Medulla oblongata (tissue), 1 donor: ENCODE measurements at regions not wholly inside any gene's neighbourhood (a gene's known extent, or its start where the extent isn't known, plus 50 kb on each side); places are given as distances from the start of the nearest gene placed in this dataset.

Source experiments
- DNase-seq: peaks from one replicate; pipeline ENCODE4 v3.0.0-alpha.2; 2015; ENCODE audit errors: extremely low spot score

GRCh38 chr22:48683640-48684039 lies 1144.0 kb downstream of the BRD1 start:
- DNase-seq, result no peak

GRCh38 chr22:48682504-48682903 lies 1145.2 kb downstream of the BRD1 start:
- no peak for DNase-seq

DNA sequence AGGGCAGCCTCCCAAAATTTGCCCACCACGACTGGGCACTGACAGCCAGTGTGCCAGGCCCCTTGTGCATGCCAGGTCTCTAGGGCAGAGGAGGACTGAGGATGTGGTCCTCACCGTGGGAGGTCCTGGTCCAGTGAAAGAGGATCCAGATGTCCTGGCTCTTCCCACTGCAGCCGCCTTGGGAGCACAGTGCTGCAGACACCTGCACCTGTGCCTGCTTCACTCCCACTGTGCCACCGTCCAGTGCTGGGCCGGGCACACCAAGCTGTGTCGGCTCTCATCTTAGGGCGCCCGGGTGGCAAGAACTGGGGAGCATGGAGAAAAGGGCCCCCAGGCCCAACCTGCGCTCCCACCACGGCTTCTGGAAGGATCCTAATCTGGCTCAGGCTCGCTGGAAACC lies 1147.1 kb downstream of the BRD1 start:
- no peak for DNase-seq

- no peak for DNase-seq
Measured at GRCh38 chr22:48679656-48680555, 1147.8 kb downstream of the BRD1 start.

GRCh38 chr22:48678171-48679135 lies 1149.2 kb downstream of the BRD1 start:
- DNase-seq, result no peak

- DNase-seq, result no peak
Measured at GRCh38 chr22:48677621-48678020, 1150.1 kb downstream of the BRD1 start.

DNA sequence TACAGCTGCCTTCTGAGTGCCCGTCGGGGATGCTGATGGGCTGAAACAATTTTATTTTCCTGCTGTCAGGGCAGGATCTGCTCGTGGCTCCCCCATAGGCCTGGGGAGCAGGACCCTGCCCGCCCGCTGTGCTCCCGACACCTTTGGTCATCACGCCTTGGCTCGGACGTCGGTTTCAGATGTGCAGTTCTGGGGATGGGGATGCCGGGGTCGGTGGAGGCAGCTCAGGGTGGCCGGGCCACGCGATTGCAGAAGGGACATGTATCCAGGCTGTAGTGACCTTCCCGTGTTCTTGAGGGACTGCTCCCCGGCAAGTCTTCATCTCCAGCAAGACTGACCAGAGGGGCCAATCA lies 1150.5 kb downstream of the BRD1 start:
- no peak for DNase-seq

DNA sequence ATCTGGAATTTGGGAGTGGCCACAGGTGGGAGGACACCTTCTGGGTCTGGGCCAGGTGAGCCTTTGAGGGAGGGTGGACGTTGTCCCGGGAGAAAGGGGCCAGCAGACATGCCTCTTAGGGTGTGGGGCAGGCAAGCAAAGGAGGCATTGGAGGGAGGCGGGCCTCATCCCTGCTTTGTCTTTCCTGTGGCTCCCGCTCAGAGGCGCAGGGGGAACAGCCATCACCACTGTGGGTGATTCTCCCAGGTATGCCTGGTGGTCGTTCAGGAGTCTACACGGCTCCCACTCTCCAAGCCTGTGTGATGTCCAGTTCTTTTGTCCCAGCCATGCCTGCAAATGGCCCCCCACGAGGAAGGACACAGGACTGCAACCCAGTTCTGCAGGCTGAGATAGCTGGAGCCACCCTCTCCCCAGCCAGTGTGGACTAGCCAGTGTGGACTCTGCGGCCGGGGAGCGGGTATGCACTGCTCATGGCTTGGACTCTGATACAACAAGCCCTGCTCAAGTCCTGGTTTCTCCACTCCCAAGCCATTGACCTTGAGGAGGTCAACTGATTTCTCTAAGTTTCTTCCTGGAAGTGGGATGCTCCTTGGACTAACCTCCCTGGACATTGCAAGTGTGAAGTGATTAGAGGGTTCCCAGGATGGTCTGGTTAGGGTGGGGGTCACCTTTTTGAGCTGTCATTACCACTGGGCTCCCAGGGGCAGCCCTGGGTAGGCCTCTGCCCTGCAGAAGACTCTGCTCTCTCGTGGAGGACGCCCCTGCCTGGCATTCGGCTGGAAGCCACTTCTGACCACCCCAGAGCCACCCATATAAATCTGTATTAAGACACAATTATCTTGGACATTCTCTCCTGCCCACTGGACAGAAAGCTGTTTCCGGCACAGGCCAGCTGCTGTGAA lies 1151.2 kb downstream of the BRD1 start:
- no peak for DNase-seq

DNA sequence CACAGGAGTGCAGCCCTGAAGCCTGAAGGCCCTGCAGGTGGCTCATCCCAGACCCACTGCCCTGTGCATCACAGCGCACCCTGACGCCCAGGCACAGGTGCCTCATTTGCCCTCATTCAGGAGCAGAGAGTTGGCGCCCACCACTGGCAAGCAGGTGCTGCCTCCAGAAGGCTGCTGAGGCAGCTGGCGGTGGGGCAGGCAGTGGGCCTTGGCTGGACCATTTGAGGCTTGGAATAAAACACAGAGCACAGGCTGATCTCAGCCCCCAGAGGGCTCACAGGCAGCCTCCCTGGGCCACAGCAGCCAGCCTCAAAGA lies 1151.9 kb downstream of the BRD1 start:
- DNase-seq, result no peak

- DNase-seq, result no peak
Measured at GRCh38 chr22:48675141-48675829, 1152.4 kb downstream of the BRD1 start.

GRCh38 chr22:48673806-48674500 lies 1153.7 kb downstream of the BRD1 start:
- no peak for DNase-seq

DNA sequence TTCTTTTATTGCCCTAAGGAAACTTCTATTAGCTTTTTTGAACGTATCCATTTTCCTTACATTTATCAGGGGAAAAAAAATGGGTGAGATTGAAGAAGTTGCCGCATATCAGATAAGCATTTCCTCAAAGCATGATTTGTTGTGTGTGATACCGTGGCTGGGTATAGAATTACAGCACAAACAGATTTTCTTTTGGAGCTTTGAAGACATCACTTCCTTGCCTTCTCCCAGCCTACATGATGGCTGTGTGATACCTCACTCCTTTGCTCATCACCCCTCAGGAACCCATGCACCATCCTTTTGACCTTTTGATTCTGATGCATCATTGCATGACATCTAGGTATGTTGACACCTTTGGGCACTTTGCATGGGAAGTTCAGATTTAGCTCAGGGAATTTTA lies 1155.3 kb downstream of the BRD1 start:
- DNase-seq, result no peak

DNA sequence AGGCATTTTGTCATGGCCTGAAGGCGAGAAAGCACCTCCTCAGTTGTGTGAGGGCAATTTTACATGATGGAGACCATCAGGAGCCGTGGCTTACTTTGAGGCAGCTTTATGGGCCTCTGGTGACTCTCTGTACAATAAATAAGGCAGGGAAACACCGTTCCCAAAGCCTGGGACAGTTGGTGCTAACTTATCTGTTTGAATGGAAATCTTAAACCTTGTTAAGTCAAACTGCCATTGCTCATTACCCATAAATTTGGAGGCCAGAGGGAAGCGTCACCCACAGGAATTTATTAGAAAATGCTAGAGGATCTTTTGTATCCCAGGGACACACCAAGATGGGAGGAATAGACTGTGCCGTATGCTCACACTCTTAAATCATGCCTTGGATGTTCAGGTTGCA lies 1156.9 kb downstream of the BRD1 start:
- no peak for DNase-seq

- no peak for DNase-seq
Measured at GRCh38 chr22:48669986-48670716, 1157.5 kb downstream of the BRD1 start.

DNA sequence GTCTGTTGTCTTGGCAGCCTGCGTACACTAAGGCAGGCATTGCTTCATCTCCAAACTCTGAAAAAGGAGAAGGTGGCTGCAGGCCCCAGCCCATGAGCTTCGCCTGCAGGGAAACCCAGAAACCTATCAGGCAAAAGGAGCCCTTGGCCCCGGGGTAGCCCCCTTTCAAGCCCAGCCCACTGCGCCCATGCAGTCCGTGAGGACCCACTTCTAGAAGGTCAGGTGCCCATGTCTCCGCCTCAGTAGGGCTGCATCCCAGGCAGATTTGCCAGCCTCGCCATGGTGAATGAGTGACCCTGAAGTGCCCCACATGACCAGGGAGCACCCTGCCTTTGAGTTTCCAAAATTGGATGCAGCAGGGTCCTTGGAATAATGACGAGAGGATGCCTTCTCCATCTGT lies 1158.4 kb downstream of the BRD1 start:
- DNase-seq, result no peak

DNA sequence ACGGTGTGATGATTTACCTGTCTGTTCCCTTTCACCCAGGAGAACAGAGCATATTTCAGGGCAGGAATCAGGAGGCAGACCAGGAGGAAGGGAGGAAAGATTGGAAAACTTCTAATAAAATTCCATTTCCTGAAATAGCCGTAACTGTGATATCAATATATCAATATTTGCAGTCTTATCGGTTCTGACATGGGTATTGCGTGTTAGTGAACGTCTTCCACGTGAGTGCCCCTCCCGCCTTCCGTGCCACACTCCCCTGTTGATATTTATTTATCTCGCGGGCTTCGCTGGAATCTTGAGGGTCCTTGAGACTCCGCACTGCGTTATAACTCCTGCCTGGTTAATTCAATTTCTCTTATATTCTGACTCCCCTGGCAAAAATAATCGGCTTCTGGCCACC lies 1160.4 kb downstream of the BRD1 start:
- no peak for DNase-seq

- no peak for DNase-seq
Measured at GRCh38 chr22:48666620-48667019, 1161.1 kb downstream of the BRD1 start.

- DNase-seq, result no peak
Measured at GRCh38 chr22:48665311-48665995, 1162.2 kb downstream of the BRD1 start.

DNA sequence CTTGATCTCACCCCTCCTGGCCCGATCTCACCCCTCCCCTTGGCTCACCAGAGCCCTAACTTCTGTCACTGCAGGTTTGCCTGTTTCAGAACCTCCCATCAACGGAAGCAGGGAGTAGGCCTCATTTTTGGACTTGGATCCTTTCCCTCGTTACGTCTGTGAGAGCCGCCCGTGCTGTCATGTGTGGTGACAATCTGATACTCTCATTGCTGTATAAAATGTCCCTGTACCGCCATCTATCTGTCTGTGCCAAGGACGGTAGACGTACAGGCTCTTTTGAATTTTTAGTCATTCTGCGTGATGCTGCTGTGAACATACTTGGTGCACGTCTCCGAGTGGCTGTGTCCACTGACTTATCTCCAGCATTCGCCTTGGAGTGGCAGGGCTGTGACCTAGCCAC lies 1163.1 kb downstream of the BRD1 start:
- no peak for DNase-seq
